GM18909 (cell line): ENCODE measurements at regions not wholly inside any gene's neighbourhood (a gene's known extent, or its start where the extent isn't known, plus 50 kb on each side); places are given as distances from the start of the nearest gene placed in this dataset.

Source experiments
- ATAC-seq: cut with Tn5 transposase; IDR thresholded peaks from one replicate; pipeline ENCODE4 v1.9.1; 2021; ENCODE audit warnings: mild to moderate bottlenecking; ENCODE audit not compliant: unreplicated experiment, poor library complexity

DNA sequence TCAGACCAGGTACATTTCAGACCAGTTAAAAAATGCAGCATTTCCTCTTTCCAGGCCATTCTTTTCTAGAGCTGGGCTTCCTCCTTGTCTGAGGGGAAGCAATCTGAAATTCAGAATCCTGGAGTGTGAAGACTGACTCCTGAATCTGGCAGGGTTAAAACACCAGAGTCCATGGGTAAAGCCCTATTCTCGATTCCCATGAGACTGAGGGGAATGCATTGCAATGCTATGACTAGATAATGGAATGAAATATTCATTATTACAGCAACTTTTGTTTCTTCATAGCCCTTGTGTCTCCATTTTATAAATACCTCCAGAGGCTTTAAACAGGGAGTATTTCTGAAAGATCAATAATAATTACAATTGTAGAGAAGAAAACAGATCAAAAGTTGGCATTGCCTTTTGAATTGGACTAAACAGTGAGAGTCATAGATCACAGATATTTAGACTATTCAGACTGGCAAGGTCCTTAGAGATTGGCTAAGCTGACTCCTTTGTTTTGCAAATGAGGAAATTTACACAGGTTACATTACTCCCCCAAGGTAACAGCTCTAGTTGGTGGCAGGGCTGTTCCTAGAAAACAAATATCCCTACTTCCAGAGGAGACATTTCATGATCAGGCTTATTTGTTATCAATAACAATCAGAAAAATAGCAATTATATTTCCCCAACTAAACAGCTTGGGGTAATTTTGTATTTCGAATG is 632.6 kb upstream of the KIRREL3 start:
- no peak for ATAC-seq

DNA sequence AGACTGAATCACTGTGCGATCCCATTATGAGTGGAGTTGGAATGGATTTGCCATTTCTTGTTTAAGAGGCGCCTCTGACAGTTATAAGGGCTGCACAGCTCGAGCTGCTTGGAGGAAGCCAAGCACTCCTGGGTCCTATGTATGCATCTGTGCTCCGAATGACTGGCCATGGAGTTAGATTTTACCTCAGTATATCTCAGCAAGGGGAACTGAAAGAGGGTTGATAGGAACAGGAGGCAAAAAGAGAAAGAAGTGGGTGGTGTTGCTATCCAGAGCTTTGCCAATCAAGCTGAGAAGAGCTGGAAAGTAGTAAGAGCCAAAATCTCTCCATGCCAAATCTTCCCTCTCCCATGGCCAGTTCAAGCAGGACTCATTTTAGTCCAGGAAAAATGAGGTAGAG is 632.0 kb upstream of the KIRREL3 start:
- ATAC-seq: peak; percentile 64

DNA sequence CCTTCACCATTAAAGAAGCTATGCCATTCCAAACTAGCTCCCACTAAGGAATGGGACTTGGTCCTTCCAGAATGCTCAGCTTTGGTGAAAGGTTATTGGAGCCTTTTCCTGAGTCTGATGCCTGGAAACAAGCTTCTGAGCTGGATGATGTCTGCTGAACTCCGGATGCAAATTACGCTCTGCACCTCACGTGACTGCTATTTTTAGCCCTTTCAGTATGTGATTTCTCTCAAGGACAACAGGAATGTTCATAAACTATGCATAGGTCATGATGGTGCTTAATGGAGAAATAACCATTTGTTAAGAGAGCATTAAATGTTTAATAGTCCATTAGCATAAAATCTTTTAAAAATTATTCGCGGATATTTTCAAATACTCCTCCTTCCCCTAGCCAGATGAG is 631.4 kb upstream of the KIRREL3 start:
- no peak for ATAC-seq

DNA sequence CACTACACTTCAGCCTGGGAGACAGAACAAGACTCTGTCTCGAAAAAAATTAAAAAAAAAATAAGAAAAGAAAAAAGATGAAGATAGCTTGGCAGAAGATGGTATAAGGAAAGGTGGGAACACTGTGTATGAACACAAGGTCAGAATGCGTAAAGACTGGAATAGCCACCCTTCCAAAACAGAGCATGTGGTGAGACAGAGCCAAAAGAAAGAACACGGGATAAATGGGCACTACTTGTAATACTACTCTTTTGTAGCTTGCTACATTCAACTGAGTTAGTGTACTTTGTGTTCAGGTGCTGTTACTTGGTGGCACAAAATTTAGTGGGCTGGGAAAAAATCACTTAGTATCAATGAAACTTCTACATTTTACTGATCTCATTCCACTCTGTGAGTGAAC is 628.6 kb upstream of the KIRREL3 start:
- ATAC-seq: no peak

DNA sequence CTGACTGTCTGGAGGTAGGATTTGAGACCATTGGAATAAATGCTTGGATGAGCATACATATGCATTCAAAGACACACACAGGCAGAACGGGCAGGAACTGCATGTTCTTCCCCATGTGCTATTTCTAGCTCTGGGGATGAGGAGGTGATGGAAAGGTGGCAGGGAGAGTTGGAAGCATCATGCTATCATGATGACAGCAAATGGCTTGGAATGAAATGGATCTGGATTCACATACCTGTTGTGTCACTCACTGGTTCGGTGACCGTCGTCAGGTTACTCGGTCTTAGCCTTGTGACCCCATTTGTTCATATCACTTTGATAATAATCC is 627.9 kb upstream of the KIRREL3 start:
- no peak for ATAC-seq

DNA sequence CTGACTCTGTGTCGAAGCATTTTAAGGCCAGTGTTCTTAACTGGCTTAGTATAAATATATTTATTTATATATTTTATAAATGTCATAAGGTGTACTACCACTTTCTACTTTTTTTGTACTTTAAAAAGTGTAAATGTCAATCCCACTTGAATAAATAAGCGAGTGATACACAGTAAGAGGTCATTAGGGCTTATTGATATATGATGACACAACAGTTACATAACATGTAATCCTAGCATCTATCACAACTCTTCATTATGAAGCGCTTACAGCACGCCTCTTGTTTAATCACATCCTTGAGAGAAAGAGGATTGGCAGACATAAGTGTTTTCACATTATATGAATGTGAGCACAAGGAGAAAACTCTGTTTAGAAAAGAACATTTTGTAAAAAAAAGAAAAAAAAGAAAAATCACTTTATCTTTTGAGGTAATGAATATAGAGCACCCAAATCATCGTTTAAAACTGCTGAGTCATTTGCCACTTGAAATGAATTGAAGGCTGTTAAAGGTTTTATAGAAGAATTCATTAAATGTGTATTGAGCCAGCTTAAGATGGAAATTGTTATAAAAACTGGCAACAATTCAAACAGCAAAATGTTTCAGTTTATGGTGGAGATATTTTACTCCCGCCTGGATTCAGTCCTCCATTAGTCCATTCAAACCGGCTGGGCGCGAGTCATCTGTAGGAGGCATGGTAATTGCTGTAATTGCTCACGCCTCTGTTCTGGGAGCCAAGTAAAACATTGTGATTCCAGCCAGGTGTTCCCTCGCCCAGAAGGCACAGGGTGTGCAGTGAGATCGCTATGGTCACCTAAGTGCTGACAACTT is 627.3 kb upstream of the KIRREL3 start:
- ATAC-seq: no peak

DNA sequence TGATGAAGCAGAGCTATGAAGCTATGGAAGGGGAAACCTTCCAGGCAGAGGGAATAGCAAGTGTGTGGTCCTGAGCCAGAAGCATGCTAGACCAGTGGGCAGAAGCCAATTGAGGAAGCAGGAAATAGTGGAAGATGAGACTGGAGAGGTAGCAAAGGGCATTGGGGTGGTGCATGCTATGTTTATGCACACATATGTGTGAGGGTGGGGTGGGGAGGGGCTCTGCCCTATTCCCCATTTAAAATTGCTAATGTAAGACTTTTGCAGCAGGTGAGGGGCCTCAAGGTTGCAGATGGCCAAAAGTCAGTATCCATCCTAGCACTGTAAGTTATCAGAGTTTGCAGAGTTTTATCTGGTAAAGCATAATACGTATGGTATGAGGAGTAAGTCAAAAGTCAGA is 626.6 kb upstream of the KIRREL3 start:
- no peak for ATAC-seq

DNA sequence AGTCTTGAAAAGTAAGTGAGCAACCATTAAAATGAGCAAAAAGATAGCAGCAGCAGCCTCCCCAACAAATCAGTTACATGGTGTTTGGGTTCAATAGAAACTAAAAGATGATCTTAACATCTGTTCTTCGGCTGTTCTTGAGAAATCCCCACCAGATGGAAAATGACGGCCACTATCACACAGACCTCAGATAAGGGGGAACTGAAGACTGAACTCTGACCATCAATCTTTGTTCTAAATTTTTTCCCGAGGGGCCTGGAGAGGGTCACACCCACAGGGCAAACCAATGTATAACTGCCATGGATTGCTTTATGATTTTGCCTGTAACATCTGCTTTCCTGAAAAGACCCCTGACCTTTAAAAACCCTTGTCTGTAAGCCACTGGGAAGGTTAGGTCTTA is 624.8 kb upstream of the KIRREL3 start:
- ATAC-seq: peak; percentile 72

DNA sequence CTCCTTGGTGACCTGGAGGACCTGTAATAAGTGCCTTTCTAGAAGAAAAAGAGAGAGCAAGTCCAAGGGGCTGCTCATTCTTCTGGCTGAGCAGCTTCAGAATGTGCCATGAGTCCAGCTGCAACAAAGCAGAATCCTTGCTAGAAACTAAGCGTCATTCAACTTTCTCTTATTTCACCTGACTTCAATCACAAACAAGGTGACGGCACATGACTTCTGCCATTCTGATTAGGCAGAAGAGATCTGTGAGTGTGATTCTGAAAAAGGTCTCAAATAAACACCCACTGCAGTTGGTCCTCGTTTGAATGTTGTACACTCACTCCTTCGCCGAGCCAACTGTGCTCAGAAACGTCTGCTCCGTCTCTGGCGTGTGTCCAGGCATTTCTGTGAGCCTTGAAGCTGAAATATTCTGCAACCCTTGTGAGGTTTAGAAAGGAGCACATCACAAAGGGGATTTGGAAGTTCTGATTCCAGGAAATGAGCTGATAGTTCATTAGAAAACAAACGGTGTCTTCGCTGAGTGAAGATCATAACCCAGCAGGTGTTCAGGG is 623.8 kb upstream of the KIRREL3 start:
- no peak for ATAC-seq

DNA sequence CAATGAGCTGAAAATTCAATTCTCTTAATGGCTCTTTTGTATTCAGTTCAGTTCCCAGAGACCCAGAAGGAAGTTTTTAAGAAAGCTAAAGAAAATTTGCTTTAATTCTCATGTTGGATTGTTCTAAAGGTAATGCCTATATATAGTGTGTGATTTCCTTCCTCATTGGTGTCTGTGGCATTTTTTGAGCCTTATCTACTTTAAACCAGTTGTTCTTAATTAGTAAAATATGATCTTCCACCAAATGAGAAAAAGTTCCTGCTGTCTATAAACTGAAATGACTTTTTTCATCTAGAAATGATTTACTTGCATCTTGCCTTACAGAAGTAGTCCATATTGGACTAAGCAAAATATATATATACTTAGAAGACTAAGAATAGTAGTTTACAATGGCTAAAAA is 622.1 kb upstream of the KIRREL3 start:
- ATAC-seq: no peak

DNA sequence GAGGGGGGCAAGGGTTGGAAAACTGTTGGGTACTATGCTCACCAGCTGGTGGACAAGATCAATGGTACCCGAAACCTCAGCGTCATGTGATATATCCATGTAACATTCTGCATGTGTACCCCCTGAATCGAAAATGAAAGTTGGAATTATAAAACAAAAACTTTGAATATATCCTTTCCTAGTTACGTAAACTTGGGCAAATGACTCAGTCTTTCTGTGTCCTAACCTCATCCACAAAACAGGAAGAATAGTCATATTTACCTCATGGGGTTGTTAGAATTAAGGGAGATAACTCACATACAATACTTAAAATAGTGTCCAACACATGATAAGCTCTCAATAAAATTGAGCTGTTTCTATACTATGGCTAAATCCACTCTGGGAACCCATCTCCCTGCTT is 620.1 kb upstream of the KIRREL3 start:
- ATAC-seq: no peak

DNA sequence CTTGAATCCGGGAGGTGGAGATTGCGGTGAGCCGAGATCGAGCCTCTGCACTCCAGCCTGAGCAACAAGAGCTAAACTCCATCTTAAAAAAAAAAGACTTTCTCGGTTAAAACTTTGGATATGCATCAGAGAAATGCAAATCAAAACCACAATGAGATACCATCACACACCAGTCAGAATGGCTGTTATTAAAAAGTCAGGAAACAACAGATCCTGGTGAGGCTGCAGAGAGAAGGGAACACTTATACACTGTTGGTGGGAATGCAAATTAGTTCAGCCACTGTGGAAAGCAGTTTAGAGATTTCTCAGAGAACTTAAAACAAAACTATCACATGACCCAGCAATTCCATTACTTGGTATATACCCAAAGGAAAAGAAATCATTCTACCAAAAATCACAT is 619.4 kb upstream of the KIRREL3 start:
- ATAC-seq: no peak

DNA sequence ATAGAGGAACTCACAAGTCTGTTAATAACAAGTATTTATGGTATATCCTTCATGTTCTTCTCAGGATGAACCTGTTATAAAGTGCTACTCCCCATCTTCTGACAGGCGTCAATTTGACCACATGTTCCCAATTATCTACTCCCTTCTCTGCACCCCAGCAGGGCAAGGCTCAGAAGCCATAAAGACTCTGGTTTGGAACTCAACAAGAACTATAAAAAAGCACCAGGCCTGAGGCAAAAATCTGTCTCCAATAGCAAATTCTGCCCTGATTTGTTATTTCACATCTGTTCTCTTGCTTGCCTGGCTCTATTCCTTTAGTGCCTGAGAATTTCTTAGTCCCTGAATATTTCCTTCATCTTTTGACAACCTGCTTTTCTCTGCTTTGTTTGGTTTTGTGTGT is 618.2 kb upstream of the KIRREL3 start:
- ATAC-seq: no peak

DNA sequence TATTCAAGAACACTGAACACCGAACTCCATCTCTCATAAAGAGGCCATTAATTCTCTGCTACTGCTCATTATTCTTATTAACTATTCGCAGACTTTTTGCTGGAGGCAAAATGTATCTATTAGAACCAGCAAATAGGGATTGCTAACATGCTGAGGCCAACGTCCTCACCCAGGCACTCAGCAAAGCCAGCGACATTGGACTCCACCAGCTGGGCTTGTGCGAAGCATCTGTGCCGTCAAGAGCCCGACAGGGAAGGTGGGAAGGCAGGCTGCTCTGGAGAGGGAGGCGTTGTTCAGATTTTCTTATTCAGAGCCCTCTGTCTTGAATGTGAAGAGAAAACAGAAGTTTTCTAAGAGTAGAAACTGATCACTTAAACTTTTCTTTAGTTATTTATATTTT is 615.6 kb upstream of the KIRREL3 start:
- no peak for ATAC-seq

DNA sequence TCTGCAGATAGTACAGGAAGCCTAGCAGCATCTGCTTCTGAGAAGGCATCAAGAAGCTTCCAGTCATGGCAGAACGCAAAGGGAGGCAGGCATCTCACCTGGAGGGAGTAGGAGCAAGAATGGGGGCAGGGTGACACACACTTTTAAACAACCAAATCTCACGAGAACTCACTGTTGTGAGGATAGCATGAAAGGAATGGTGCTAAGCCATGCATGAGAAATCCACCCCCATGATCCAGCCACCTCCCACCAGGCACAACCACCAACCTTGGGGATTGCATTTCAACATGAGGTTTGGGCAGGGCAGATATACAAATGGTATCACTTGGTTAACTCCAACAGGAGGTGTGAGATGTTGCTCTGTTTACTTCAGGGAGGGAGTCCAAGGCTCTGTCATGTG is 612.0 kb upstream of the KIRREL3 start:
- ATAC-seq: no peak

DNA sequence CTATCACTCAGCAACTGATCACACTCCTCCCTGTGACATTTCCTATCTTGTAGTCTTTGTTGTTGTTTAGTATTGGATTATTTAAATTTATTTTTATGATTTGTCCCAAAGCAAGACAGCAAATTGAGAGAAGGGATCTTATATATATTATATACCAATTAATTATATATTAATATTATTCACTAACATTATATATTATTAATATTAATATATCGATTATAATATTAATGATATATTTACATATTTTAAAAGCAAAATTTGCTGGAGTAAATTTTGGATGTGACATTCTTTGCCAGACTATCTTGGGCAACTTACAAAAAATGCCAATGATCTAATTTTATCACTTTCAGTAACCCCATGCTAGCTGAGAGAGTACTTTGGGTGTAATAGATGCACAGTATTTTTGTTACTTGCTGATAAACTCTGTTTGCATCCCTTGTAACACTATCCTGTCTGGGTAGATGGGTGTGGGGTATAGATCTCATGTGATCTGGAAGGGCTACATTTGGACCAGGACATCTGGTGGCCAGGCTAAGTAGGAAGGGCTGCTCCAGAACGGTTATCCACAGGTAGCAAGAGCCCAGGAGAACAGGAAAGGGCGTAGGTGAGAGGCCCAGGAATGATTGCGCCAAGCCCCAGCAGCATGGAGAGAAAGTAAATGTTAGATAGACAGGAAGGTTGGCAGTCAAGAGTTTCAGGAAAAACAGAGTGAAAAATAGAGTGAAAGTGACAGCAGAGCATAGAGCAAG is 608.6 kb upstream of the KIRREL3 start:
- ATAC-seq: no peak

DNA sequence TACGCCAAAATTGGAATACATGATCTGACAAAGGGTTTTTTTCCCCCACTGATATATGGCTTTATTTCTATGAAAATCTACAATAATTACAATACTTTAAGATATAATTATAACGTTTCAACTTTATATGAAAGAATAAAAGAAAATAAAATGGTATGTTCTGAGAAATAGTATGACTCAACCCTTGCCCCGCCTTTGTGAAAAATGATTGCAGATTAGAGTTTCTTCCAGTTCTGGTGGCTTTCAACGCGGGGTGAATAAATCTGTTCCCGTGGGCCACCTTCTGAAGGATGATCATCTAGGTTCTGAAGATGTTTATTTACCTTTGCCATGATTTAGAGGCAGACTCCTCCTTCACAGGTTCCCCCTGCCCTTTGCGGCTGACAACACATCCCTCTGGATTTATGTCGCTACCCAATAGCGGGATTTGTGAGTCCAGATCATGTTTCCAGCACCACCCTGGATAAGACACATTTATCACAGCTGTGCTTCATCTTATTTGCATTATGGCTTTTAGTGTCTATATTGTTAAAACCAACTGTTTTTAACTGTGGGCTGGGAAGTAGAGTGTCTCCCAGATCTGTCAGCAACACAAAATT is 607.0 kb upstream of the KIRREL3 start:
- ATAC-seq: no peak

DNA sequence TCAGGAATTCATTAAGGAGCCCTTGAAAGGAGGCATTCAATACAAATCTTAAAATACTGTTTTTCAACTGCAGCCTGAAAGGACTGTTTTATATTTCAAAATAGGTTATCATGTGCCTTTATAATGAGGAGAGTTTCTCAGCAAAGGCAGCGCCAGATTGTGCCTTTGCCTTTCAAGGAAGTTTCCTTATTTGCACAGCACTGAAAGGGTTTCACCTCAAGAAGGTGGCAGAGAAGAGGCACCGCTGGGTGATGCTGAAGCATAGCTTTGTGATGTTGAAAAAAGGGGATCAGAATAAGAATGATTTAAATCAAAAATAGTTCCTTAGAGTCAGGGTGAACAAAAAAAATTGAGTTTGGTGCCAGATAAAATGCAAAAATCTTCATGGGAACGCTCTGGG is 601.0 kb upstream of the KIRREL3 start:
- ATAC-seq: no peak

DNA sequence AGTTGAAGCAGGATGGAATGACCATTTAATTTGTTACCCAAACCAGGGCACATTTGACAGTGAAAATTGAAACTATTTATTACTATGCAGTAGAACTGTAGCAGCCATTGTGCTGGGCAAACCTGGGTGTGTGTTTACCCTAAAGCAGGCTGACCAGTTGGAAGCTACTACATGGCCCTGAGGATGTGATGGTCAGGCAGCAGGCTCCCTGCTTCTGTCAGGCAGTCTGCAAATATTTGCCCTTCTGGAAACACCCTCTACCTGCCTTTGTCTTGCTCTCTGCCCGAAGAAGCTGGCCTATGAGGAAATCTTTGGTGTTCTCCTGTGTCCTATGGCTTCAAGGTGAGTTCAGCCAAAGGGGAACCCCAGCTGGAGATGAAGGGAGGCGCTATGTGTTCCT is 600.1 kb upstream of the KIRREL3 start:
- no peak for ATAC-seq

DNA sequence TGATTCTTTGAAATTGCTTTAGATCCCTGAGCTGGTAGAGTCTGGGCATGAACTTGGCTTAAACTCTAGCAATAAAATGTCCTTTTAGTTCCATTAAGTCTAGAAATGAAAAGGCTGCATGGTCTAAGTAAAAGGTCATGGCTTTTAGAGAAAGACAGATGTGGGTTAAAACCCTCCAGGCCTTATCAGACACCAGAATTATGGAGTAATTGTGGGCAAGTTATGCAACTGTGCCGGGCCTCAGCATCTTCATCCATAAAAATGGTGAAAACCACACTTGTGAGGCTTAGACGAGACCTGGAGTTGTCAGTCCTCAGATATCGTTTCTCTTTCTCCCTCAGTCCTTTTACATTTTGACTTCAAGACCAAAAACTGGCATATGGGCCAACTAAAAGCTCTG is 597.9 kb upstream of the KIRREL3 start:
- no peak for ATAC-seq

DNA sequence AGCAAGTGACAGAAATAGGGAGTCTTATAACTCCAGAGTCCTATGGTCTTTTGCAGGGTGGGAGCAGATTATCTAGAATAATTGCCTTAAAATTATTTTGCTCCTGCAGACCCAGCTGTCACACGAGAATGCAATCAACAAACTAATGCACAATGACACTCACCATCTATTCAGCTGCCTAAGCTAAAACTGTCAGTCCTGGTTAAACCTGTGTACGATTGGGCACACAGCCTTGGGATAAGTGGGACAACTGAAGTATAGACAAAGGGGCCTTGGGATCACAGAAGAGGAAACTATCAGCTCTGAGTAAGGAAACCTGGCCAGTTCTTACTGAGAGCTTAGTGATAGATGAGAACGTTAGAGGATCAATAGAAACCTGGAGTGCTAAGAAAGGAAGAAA is 595.9 kb upstream of the KIRREL3 start:
- no peak for ATAC-seq
